Lower leg skin (tissue), 4 donors: ENCODE measurements at regions not wholly inside any gene's neighbourhood (a gene's known extent, or its start where the extent isn't known, plus 50 kb on each side); places are given as distances from the start of the nearest gene placed in this dataset.

Experiments used
- DNase-seq, 2 donors: peaks; one replicate each; pipeline ENCODE4 v3.0.0-alpha.2; 2019; ENCODE audit warnings: low spot score in 2 of 2
- H3K4me3 ChIP-seq: fragments of 200-600 bp; sonication (generic); 2 replicates; pipeline ENCODE4 v1.5.1; 2017; ENCODE audit warnings: mild to moderate bottlenecking, low read depth; ENCODE audit not compliant: poor library complexity, severe bottlenecking
- POLR2A ChIP-seq, 2 donors: fragments of 450-650 bp; IDR thresholded peaks; one replicate each; pipeline ENCODE4 v1.6.1; 2016 to 2017; ENCODE audit warnings: antibody characterized with exemption in 2 of 2, mild to moderate bottlenecking in 1 of 2, moderate library complexity in 1 of 2
- WGBS, 2 donors: methylation state at CpG; one replicate each; pipeline ENCODE4 v1.1.5; 2018; 5-methylcytosine and 5-hydroxymethylcytosine counted together
- intact Hi-C: fragments of 100-400 bp; cut with DNase I; formaldehyde crosslinking; loops from one replicate; pipeline ENCODE4 v1.15.0; 2023; ENCODE audit warnings: low total_unique reads
- TF ChIP-seq, protein P1 (sequence below), 3 donors: fragments of 450-650 bp; IDR thresholded peaks; one replicate each; pipeline ENCODE4 v1.5.1; 2016; ENCODE audit warnings: antibody characterized with exemption in 3 of 3, mild to moderate bottlenecking in 3 of 3, moderate library complexity in 2 of 3

GRCh38 chr3:103660810-103661209 lies 1226.0 kb downstream of the ZPLD1 start:
- H3K4me3 ChIP-seq, result no peak overlapping the region
- intact Hi-C loops, result no loop called here
- WGBS, 2 donors, result 88 to 92% methylated on average over 2 of the region's 2 CpGs

DNA sequence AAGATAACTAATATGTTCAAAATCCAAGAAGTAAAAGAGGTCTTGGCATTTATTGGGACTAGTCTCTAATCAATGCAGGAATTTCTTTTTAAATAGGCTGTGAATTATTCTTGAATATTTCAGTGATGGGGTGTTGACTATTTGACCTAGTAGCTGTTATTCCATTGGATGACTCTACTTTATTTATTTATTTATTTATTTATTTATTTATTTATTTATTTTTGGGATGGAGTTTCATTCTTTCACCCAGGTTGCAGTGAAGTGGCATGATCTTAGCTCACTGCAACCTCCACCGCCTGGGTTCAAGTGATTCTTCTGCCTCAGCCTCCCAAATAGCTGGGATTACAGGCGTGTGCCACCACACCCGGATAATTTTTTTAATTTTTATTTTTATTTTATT lies 1227.8 kb downstream of the ZPLD1 start:
- TF ChIP-seq, protein P1, sequence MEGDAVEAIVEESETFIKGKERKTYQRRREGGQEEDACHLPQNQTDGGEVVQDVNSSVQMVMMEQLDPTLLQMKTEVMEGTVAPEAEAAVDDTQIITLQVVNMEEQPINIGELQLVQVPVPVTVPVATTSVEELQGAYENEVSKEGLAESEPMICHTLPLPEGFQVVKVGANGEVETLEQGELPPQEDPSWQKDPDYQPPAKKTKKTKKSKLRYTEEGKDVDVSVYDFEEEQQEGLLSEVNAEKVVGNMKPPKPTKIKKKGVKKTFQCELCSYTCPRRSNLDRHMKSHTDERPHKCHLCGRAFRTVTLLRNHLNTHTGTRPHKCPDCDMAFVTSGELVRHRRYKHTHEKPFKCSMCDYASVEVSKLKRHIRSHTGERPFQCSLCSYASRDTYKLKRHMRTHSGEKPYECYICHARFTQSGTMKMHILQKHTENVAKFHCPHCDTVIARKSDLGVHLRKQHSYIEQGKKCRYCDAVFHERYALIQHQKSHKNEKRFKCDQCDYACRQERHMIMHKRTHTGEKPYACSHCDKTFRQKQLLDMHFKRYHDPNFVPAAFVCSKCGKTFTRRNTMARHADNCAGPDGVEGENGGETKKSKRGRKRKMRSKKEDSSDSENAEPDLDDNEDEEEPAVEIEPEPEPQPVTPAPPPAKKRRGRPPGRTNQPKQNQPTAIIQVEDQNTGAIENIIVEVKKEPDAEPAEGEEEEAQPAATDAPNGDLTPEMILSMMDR (IDR thresholded peaks at IDR 0.05), result no peak
- no peak for TF ChIP-seq POLR2A (IDR thresholded peaks at IDR 0.05)
- DNase-seq, result no peak
- 88 to 96% methylated on average over 3 of the region's 3 CpGs for WGBS, 2 donors
- intact Hi-C loops, result no loop called here
- no peak overlapping the region for H3K4me3 ChIP-seq

More at GRCh38 chr3:103660810-103661209, 1226.0 kb downstream of the ZPLD1 start:
- no peak for DNase-seq
- TF ChIP-seq, protein P1 (IDR thresholded peaks at IDR 0.05), result no peak
- TF ChIP-seq POLR2A (IDR thresholded peaks at IDR 0.05), result no peak

DNA sequence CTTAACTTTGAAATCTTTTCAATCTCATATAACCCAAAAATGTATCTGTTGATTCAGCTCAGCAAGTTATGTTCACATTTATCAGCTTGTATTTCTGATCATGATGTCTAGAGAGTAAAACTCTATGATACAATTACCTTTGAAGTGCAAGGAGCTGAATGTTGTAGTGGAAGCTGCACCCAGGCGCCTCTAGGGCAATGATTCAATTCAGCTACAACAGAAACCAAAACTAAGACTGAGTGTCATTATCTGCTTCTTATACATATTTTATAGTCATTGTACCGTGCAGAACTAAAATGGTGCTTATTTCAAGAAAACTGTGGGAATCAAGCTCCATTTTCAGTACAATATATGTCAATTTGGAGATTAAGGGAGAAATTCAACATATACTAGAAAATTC lies 1237.5 kb downstream of the ZPLD1 start:
- TF ChIP-seq, protein P1 (IDR thresholded peaks at IDR 0.05), result no peak
- TF ChIP-seq POLR2A (IDR thresholded peaks at IDR 0.05), result no peak
- 37 to 43% methylated on average over 2 of the region's 2 CpGs for WGBS, 2 donors
- no peak for DNase-seq
- intact Hi-C loops, result no loop called here
- H3K4me3 ChIP-seq, result no peak overlapping the region

DNA sequence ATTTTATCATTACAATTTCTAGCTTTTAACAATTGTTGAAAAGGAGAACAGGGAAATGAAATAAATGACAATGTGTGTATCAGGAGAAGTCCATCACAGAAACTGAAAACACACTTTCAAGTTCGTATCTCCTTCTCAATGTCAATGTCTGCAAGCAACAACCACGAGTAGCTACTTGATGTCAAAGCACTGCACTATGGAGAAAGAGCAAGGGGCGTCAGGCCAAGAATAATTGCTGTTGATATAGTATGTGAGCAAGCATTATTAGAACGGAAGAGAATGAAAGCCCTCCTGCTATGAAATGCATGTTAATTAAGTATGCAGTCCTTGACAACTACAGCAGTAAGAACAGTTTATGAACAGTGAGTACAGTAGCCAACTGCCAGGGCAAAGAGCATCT lies 1250.1 kb downstream of the ZPLD1 start:
- no peak for TF ChIP-seq POLR2A (IDR thresholded peaks at IDR 0.05)
- TF ChIP-seq, protein P1 (IDR thresholded peaks at IDR 0.05), result no peak
- intact Hi-C loops, result no loop called here
- no peak for DNase-seq
- no peak overlapping the region for H3K4me3 ChIP-seq
- WGBS, 2 donors, result 47 to 62% methylated on average over 4 of the region's 4 CpGs

DNA sequence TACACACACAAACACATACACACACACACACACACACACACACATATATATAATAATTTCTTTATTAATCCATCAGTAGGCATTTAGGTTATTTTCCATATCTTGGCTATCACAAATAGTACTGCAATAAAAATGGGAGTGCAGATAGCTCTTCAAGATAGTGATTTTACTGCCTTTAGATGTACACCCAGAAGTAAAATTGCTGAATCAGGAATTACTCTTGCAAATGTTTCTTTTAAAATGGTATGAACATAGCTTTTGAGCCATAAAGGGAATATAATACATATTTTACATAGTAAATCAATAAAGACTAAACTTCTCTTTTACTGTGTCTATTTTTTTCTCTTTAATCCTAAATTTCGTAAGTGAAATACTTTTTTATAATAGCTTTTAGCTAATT lies 1251.1 kb downstream of the ZPLD1 start:
- no peak overlapping the region for H3K4me3 ChIP-seq
- TF ChIP-seq POLR2A (IDR thresholded peaks at IDR 0.05), result no peak
- DNase-seq, result no peak
- WGBS, 2 donors, result 0% methylated on average over 1 of the region's 1 CpG
- intact Hi-C loops, result no loop called here

GRCh38 chr3:103690536-103690935 lies 1255.7 kb downstream of the ZPLD1 start:
- TF ChIP-seq POLR2A (IDR thresholded peaks at IDR 0.05), result no peak
- TF ChIP-seq, protein P1 (IDR thresholded peaks at IDR 0.05), result no peak
- no peak overlapping the region for H3K4me3 ChIP-seq
- intact Hi-C loops, result no loop called here
- no peak for DNase-seq
